ENCODE measurements at regions not wholly inside any gene's neighbourhood (a gene's known extent, or its start where the extent isn't known, plus 50 kb on each side); places are given as distances from the start of the nearest gene placed in this dataset.

GRCh38 chr4:58136604-58137003, 1026.4 kb upstream of the IGFBP7 start:
- TF ChIP-seq CTCF (conservative IDR thresholded peaks at IDR 0.05; ENCODE audit: low read depth, low read length): no peak
- no peak for DNase-seq (ENCODE audit: low read depth)
- H3K4me3 ChIP-seq (ENCODE audit: low read length): no peak overlapping the region

GRCh38 chr4:58127680-58128079, 1017.5 kb upstream of the IGFBP7 start:
- H3K4me3 ChIP-seq (ENCODE audit: low read length): no peak overlapping the region
- no peak for DNase-seq (ENCODE audit: low read depth)
- no peak for TF ChIP-seq CTCF (conservative IDR thresholded peaks at IDR 0.05; ENCODE audit: low read depth, low read length)

GRCh38 chr4:58119298-58119697, 1009.1 kb upstream of the IGFBP7 start:
- TF ChIP-seq CTCF (conservative IDR thresholded peaks at IDR 0.05; ENCODE audit: low read depth, low read length): no peak
- H3K4me3 ChIP-seq (ENCODE audit: low read length): no peak overlapping the region
- no peak for DNase-seq (ENCODE audit: low read depth)

GRCh38 chr4:58113126-58113525, 1002.9 kb upstream of the IGFBP7 start:
- TF ChIP-seq CTCF (conservative IDR thresholded peaks at IDR 0.05; ENCODE audit: low read depth, low read length): no peak
- H3K4me3 ChIP-seq (ENCODE audit: low read length): no peak overlapping the region
- no peak for DNase-seq (ENCODE audit: low read depth)

- DNase-seq (ENCODE audit: low read depth): no peak
- TF ChIP-seq CTCF (conservative IDR thresholded peaks at IDR 0.05; ENCODE audit: low read depth, low read length): no peak
- H3K4me3 ChIP-seq (ENCODE audit: low read length): no peak overlapping the region
Measured at GRCh38 chr4:58111818-58112217, 1001.6 kb upstream of the IGFBP7 start.

- no peak overlapping the region for H3K4me3 ChIP-seq (ENCODE audit: low read length)
- no peak for DNase-seq (ENCODE audit: low read depth)
- TF ChIP-seq CTCF (conservative IDR thresholded peaks at IDR 0.05; ENCODE audit: low read depth, low read length): no peak
Measured at GRCh38 chr4:58093352-58093751, 983.2 kb upstream of the IGFBP7 start.

- TF ChIP-seq CTCF (conservative IDR thresholded peaks at IDR 0.05; ENCODE audit: low read depth, low read length): no peak
- H3K4me3 ChIP-seq (ENCODE audit: low read length): no peak overlapping the region
- no peak for DNase-seq (ENCODE audit: low read depth)
Measured at GRCh38 chr4:58090539-58090938, 980.4 kb upstream of the IGFBP7 start.
